H1 (cell line): ENCODE measurements at regions not wholly inside any gene's neighbourhood (a gene's known extent, or its start where the extent isn't known, plus 50 kb on each side); places are given as distances from the start of the nearest gene placed in this dataset.

Source experiments
- CTCF ChIA-PET: fragments of 300-600 bp; sonication (Branson Sonifier 250); formaldehyde crosslinking; loops from one replicate; lab custom pipeline; 2021; ENCODE audit not compliant: partially characterized antibody; lab: Charles Lee
- POLR2A ChIA-PET: fragments of 300-600 bp; sonication (Branson Sonifier 250); formaldehyde crosslinking; loops from one replicate; lab custom pipeline; 2021; ENCODE audit warnings: inconsistent platforms; ENCODE audit not compliant: partially characterized antibody; lab: Charles Lee
- DNase-seq, 2 experiments: peaks; one replicate each; pipeline versions ENCODE4 v3.0.0 to v3.0.0-alpha.2; 2010 to 2022; ENCODE audit warnings: low spot score in 2 of 2, low read depth in 1 of 2, mixed read lengths in 1 of 2
- FAIRE-seq: peaks from 2 replicates; lab custom pipeline; 2011; peaks lifted over from hg19 to GRCh38; lab: Jason Lieb, UNC
- H2AFZ ChIP-seq: 2 replicates; pipeline ENCODE4 v1.8.1; 2012; ENCODE audit warnings: low read length, inconsistent platforms
- H2AK5ac ChIP-seq: 2 replicates; pipeline ENCODE4 v1.6.1; 2013; ENCODE audit warnings: low read depth, low read length
- H2BK120ac ChIP-seq: replicated peaks from 2 replicates; pipeline ENCODE3; 2013; ENCODE audit warnings: low read depth, low read length, inconsistent platforms
- H2BK12ac ChIP-seq: 2 replicates; pipeline ENCODE4 v1.6.1; 2013; ENCODE audit warnings: low read depth, low read length
- H2BK15ac ChIP-seq: 2 replicates; pipeline ENCODE4 v1.6.1; 2013; ENCODE audit warnings: low read length
- H2BK20ac ChIP-seq: 2 replicates; pipeline ENCODE4 v1.6.1; 2013; ENCODE audit warnings: low read length
- H2BK5ac ChIP-seq: 2 replicates; pipeline ENCODE4 v1.6.1; 2013; ENCODE audit warnings: low read depth, low read length
- H3K14ac ChIP-seq: 2 replicates; pipeline ENCODE4 v1.6.1; 2013; ENCODE audit warnings: inconsistent platforms; ENCODE audit not compliant: insufficient read length
- H3K18ac ChIP-seq: 2 replicates; pipeline ENCODE4 v1.6.1; 2013; ENCODE audit warnings: low read length; ENCODE audit errors: extremely low read depth
- H3K23ac ChIP-seq: 2 replicates; pipeline ENCODE4 v1.6.1; 2013; ENCODE audit warnings: inconsistent platforms; ENCODE audit not compliant: insufficient read length
- H3K23me2 ChIP-seq: 2 replicates; pipeline ENCODE4 v1.6.1; 2013; ENCODE audit warnings: low read depth, low read length
- H3K27ac ChIP-seq: 2 replicates; pipeline ENCODE4 v1.6.1; 2011; ENCODE audit warnings: low read depth, low read length, inconsistent platforms
- H3K27me3 ChIP-seq, 4 experiments: replicated peaks in 1 of 4; 1 replicate in 1 of 4; 2 replicates in 3 of 4; pipeline versions ENCODE4 v1.6.1 to v1.8.1; 2011 to 2013; ENCODE audit warnings: low read length in 3 of 4, mild to moderate bottlenecking in 3 of 4, inconsistent platforms in 2 of 4, mixed read lengths in 2 of 4, moderate library complexity in 1 of 4; ENCODE audit not compliant: control insufficient read depth in 3 of 4, insufficient read depth in 3 of 4; ENCODE audit errors: extremely low read depth in 1 of 4
- H3K36me3 ChIP-seq, 4 experiments: 2 replicates each; pipeline versions ENCODE4 v1.6.1 to v1.8.1; 2011 to 2013; ENCODE audit warnings: mild to moderate bottlenecking in 4 of 4, low read length in 3 of 4, moderate library complexity in 2 of 4, control low read depth in 1 of 4, inconsistent platforms in 1 of 4; ENCODE audit not compliant: insufficient read depth in 4 of 4, control insufficient read depth in 2 of 4
- H3K4ac ChIP-seq: replicated peaks from 2 replicates; pipeline ENCODE3; 2013; ENCODE audit warnings: low read length, low read depth, mixed read lengths, inconsistent platforms; ENCODE audit not compliant: insufficient read length
- H3K4me1 ChIP-seq, 4 experiments: replicated peaks in 1 of 4; 1 replicate in 1 of 4; 2 replicates in 3 of 4; pipeline versions ENCODE4 v1.6.1 to v1.8.1; 2011 to 2013; ENCODE audit warnings: low read length in 3 of 4, inconsistent platforms in 2 of 4, mixed read lengths in 1 of 4; ENCODE audit not compliant: insufficient read depth in 4 of 4, control insufficient read depth in 3 of 4
- H3K4me2 ChIP-seq, 2 experiments: 2 replicates each; pipeline versions ENCODE4 v1.6.1 to v1.8.1; 2011 to 2013; ENCODE audit warnings: low read depth in 2 of 2, low read length in 2 of 2, control low read depth in 1 of 2, inconsistent platforms in 1 of 2, mild to moderate bottlenecking in 1 of 2; ENCODE audit not compliant: insufficient read depth in 1 of 2
- H3K4me3 ChIP-seq, 4 experiments: fragments of 200-600, 300-600 bp in 1 of 4; sonication (generic), shearing (Covaris generic), sonication (Bioruptor Twin) in 1 of 4; 2 replicates each; pipeline versions ENCODE4 v1.5.1 to v1.8.1; 2011 to 2016; ENCODE audit warnings: low read length in 4 of 4, low read depth in 3 of 4, control low read depth in 2 of 4, inconsistent platforms in 2 of 4, mild to moderate bottlenecking in 2 of 4, mixed read lengths in 1 of 4, moderate library complexity in 1 of 4; ENCODE audit not compliant: insufficient read depth in 2 of 4; ENCODE audit errors: extremely low read depth in 1 of 4
- H3K56ac ChIP-seq: replicated peaks from 2 replicates; pipeline ENCODE3; 2013; ENCODE audit warnings: low read depth, mild to moderate bottlenecking, mixed read lengths, low read length, inconsistent platforms; ENCODE audit not compliant: insufficient read length
- H3K79me1 ChIP-seq: 2 replicates; pipeline ENCODE4 v1.6.1; 2013; ENCODE audit warnings: low read depth, low read length, control low read depth
- H3K79me2 ChIP-seq, 2 experiments: 2 replicates each; pipeline versions ENCODE4 v1.6.1 to v1.8.1; 2012 to 2013; ENCODE audit warnings: low read length in 2 of 2, mild to moderate bottlenecking in 2 of 2, inconsistent platforms in 1 of 2; ENCODE audit not compliant: insufficient read depth in 2 of 2, control insufficient read depth in 1 of 2
- H3K9ac ChIP-seq, 4 experiments: replicated peaks in 1 of 4; 1 replicate in 1 of 4; 2 replicates in 3 of 4; pipeline versions ENCODE4 v1.6.1 to v1.8.1; 2011 to 2013; ENCODE audit warnings: low read depth in 3 of 4, low read length in 3 of 4, control low read depth in 2 of 4, mild to moderate bottlenecking in 2 of 4, moderate library complexity in 2 of 4, inconsistent platforms in 1 of 4; ENCODE audit errors: extremely low read depth in 1 of 4
- H3K9me3 ChIP-seq, 2 experiments: 2 replicates each; pipeline versions ENCODE4 v1.6.1 to v1.8.1; 2012 to 2013; ENCODE audit warnings: mild to moderate bottlenecking in 2 of 2, moderate library complexity in 2 of 2, control low read depth in 1 of 2, inconsistent platforms in 1 of 2, low read depth in 1 of 2, low read length in 1 of 2, mixed read lengths in 1 of 2; ENCODE audit not compliant: insufficient read depth in 2 of 2
- H4K20me1 ChIP-seq, 2 experiments: replicated peaks in 1 of 2; 2 replicates each; pipeline versions ENCODE3 to v1.8.1; 2011 to 2013; ENCODE audit warnings: inconsistent platforms in 2 of 2, low read length in 2 of 2, mild to moderate bottlenecking in 1 of 2; ENCODE audit not compliant: insufficient read depth in 2 of 2, control insufficient read depth in 1 of 2
- H4K5ac ChIP-seq: 2 replicates; pipeline ENCODE4 v1.6.1; 2013; ENCODE audit warnings: low read length, low read depth, mixed read lengths, inconsistent platforms; ENCODE audit not compliant: insufficient read length
- H4K8ac ChIP-seq: 2 replicates; pipeline ENCODE4 v1.8.0; 2013; ENCODE audit warnings: mild to moderate bottlenecking, moderate library complexity, low read length, inconsistent platforms; ENCODE audit not compliant: insufficient read depth; ENCODE audit errors: extremely low read depth
- H4K91ac ChIP-seq: replicated peaks from 2 replicates; pipeline ENCODE3; 2013; ENCODE audit warnings: low read length, mixed read lengths, inconsistent platforms; ENCODE audit not compliant: insufficient read length
- CBX5 ChIP-seq: fragments of 300-800, 300-1000 bp; sonication (generic); IDR thresholded peaks from 2 replicates; pipeline ENCODE4 v1.7.1; 2016; ENCODE audit warnings: antibody characterized with exemption, low read length, low read depth
- EGR1 ChIP-seq: IDR thresholded peaks from 2 replicates; pipeline ENCODE4 v1.6.1; 2011; ENCODE audit warnings: low read depth, low read length, borderline replicate concordance
- SP1 ChIP-seq: IDR thresholded peaks from 2 replicates; pipeline ENCODE4 v1.6.1; 2011; ENCODE audit warnings: low read depth, low read length
- WGBS, 2 experiments: shearing (Covaris generic) in 1 of 2; methylation state at CpG; one replicate each; pipeline versions ENCODE4 v1.1.6 to v1.1.7; 2013 to 2015; ENCODE audit warnings: low lambda C conversion rate in 2 of 2, mixed read lengths in 2 of 2, inconsistent platforms in 1 of 2, low coverage in 1 of 2, missing lambda C conversion rate in 1 of 2; ENCODE audit not compliant: insufficient replicate concordance in 2 of 2, insufficient coverage in 1 of 2, insufficient read length in 1 of 2; ENCODE audit errors: extremely low coverage in 1 of 2, missing lambda C conversion rate in 1 of 2; 5-methylcytosine and 5-hydroxymethylcytosine counted together

- no peaks in the 10 kb centered on the region for H3K9me3 ChIP-seq
- H3K4me2 ChIP-seq, result no peak overlapping the region
- CTCF ChIA-PET, result interaction anchor here (0.8 to 1.6 kb wide), 4 partner anchors 9 to 133 kb away, joined by 3 to 4 read pairs (median 4); no protein-coding TSS in a partner anchor
- no peak overlapping the region for H3K27ac ChIP-seq
- WGBS, 2 experiments, result 88% methylated on average over 1 of the region's 1 CpG; no CpG with 5 or more reads in 1 of the 2 experiments
- H2BK5ac ChIP-seq, result no peak overlapping the region
- POLR2A ChIA-PET, result no interaction called here
- no peaks in the 10 kb centered on the region; the same call in 1 of the 2 replicates for H3K23me2 ChIP-seq
- no peak overlapping the region for H4K91ac ChIP-seq
- H3K4me1 ChIP-seq, result no peaks in the 10 kb centered on the region
- no peak overlapping the region for H3K56ac ChIP-seq
- H3K4me3 ChIP-seq, result no peak overlapping the region
- no peaks in the 10 kb centered on the region for H3K79me2 ChIP-seq
- no peak overlapping the region for H2BK120ac ChIP-seq
- H2AFZ ChIP-seq, result no peak overlapping the region
- TF ChIP-seq EGR1 (no peak), CBX5 (no peak), SP1 (no peak)
- no peaks in the 10 kb centered on the region for H4K20me1 ChIP-seq
- H2BK12ac ChIP-seq, result no peak overlapping the region
- no peak overlapping the region for H3K14ac ChIP-seq
- no peak overlapping the region for H3K18ac ChIP-seq
- FAIRE-seq (no peak), DNase-seq (no peak)
- no peak overlapping the region for H3K23ac ChIP-seq
- H4K8ac ChIP-seq, result no peak overlapping the region
- H2BK20ac ChIP-seq, result no peak overlapping the region
- no peaks in the 10 kb centered on the region for H3K36me3 ChIP-seq
- H3K27me3 ChIP-seq, result no peaks in the 10 kb centered on the region
- H4K5ac ChIP-seq, result no peak overlapping the region
- H3K9ac ChIP-seq, result no peak overlapping the region
- no peak overlapping the region for H2AK5ac ChIP-seq
- no peak overlapping the region for H3K4ac ChIP-seq
- H3K79me1 ChIP-seq, result no peaks in the 10 kb centered on the region
- H2BK15ac ChIP-seq, result no peak overlapping the region
Measured at GRCh38 chr2:176784633-176785200, 427.9 kb upstream of the HNRNPA3 start.
